Activated CD8-positive, alpha-beta memory T cell treated with anti-CD3 and anti-CD28 coated beads, Interleukin-2, amount 10 ng/mL, durations not matched to agents 7 days and 5 days (primary cell): ENCODE measurements at regions not wholly inside any gene's neighbourhood (a gene's known extent, or its start where the extent isn't known, plus 50 kb on each side); places are given as distances from the start of the nearest gene placed in this dataset.
"Not testable (repeated sequence)": the region's sequence is repeated elsewhere in the genome, so short reads cannot be mapped to it uniquely, and the experiment has no call there.

Source experiments
- ATAC-seq: fragments of 150-1000 bp; cut with Tn5 transposase; one replicate; pipeline ENCODE4 v1.10.0; 2021; ENCODE audit warnings: moderate library complexity
- CTCF ChIA-PET: fragments of 350-600 bp; sonication (Branson Sonifier 250); formaldehyde crosslinking; loops from one replicate; lab custom pipeline; 2021; ENCODE audit warnings: antibody characterized with exemption; lab: Charles Lee
- DNase-seq: peaks from one replicate; pipeline ENCODE4 v3.0.0-alpha.2; 2020
- H3K27ac Mint-ChIP-seq: one replicate; pipeline ENCODE4 v1.8.0; 2021; ENCODE audit warnings: mild to moderate bottlenecking, mixed read lengths
- H3K27me3 Mint-ChIP-seq: one replicate; pipeline ENCODE4 v1.8.0; 2021; ENCODE audit warnings: mixed read lengths
- H3K36me3 Mint-ChIP-seq: one replicate; pipeline ENCODE4 v1.8.0; 2021; ENCODE audit warnings: mild to moderate bottlenecking, mixed read lengths
- H3K4me1 Mint-ChIP-seq: one replicate; pipeline ENCODE4 v1.8.0; 2021; ENCODE audit warnings: mixed read lengths
- H3K4me3 Mint-ChIP-seq: one replicate; pipeline ENCODE4 v1.8.0; 2021; ENCODE audit warnings: mild to moderate bottlenecking, moderate library complexity, mixed read lengths
- H3K9me3 Mint-ChIP-seq: one replicate; pipeline ENCODE4 v1.8.0; 2022; ENCODE audit warnings: low read depth, mixed read lengths

DNA sequence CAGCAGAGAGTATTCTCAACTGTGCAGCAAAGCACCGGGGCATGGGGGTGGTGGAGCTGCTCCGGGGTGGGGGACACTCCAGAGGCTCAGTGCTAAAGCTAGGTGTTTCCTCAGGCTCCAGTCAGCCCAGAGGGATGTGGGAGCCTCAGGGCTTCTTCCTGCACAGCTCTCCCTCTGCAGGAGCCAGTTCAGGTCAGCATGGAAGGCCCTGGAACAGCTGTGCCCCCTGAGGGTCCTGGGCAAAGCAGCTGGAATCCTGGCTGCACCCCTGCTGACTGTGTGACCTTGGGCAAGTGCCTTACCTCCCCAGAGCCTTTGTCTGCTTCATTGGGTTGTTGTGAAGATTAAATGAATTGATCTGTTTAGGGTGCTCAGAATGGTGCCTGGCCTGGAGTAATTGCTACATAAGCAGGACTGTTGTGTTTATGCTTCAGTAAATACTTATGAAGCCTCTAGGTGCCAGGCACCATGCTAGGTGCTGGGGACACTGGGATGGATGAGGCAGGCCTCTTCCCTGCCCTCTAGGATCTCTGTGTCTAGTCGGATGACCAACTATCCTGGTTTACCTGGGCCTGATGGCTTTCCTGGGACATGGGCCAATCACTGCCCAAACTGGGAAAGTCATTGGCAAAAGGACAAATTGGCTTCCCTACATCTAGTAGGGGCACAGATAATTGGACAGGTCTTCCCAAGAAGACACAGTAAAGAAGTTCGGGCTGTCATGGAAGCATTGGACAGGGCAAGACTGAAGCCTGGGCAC, 64.2 kb upstream of the LCTL start:
- CTCF ChIA-PET, result interaction anchor here (1.9 kb wide), 1 partner anchor 11 kb away, joined by 6 read pairs; no protein-coding TSS in a partner anchor
- Mint-ChIP-seq H3K27me3 (peaks cover 2% of the 10 kb centered on the region), H3K36me3 (no peaks in the 10 kb centered on the region), H3K27ac (no peak overlapping the region), H3K4me3 (no peak overlapping the region), H3K9me3 (no peaks in the 10 kb centered on the region), H3K4me1 (no peaks in the 10 kb centered on the region)
- no peak for ATAC-seq
- DNase-seq, result no peak

DNA sequence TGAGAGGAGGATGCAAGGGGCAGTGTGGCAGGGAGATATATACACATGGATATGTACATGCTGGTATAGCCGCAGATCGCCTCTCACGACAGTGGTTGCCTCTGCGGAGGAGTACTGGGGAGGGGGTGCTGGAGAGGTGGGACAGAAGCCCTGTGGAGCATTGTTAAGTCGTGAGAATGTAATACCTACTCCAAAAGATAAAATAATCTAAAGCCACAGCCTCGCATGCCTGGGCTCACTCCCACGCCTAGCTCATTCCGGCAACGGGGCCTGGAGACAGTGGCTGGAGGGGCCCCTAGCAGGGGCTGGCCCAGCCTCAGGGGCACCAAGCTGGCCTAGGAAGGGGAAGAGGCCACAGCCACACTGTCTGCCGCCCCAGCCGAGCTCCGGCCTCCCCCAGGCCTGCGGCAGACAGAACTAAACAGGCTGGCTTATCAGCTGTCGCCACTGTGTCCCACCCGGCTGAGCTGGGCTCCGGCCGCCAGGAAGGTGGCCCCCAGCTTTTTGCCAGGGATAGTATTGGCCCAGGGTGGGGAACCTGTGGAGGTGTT, 65.1 kb upstream of the LCTL start:
- CTCF ChIA-PET, result no interaction called here
- no peak for ATAC-seq
- no peak overlapping the region for H3K27ac Mint-ChIP-seq

DNA sequence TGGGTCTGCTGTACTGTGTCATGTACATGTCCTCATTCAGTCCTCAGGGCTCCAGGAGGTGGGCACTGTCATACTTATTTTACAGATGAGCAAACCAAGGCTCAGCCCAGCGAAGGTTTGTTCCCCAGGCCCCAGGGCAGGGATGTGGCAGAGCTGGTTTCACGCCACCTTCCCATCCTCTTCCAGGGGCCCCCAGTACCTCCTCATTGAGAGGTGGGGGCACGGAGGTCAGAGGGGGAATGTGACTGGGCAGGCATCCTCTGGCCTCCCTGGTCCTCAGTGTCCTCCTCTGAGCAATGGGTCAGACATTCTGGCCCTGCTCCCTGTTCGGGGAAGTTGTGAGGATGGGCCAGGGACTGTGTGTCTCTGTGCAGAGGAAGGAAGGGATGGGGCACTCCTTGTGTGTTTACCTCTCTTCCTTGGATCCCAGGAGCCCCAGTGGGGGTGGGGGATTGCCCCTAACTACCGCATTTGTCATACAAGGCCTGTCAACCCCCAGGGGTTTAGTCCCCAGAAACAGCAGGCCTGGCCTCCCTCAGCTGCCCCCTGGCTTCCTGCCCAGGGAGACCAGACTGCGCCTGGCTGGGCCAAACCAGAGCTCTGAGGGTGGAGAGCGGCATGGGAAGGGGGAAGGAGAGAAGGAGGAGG, 65.9 kb upstream of the LCTL start:
- CTCF ChIA-PET, result no interaction called here
- H3K27me3 Mint-ChIP-seq, result peaks cover 5% of the 10 kb centered on the region
- no peak overlapping the region for H3K4me3 Mint-ChIP-seq
- ATAC-seq (no peak), DNase-seq (no peak)
- H3K27ac Mint-ChIP-seq, result no peak overlapping the region
- no peaks in the 10 kb centered on the region for H3K4me1 Mint-ChIP-seq
- H3K36me3 Mint-ChIP-seq, result no peaks in the 10 kb centered on the region
- H3K9me3 Mint-ChIP-seq, result no peaks in the 10 kb centered on the region

More for the DNA sequence above, 65.1 kb upstream of the LCTL start:
- Mint-ChIP-seq H3K27me3 (peaks cover 5% of the 10 kb centered on the region), H3K36me3 (no peaks in the 10 kb centered on the region), H3K4me1 (no peaks in the 10 kb centered on the region), H3K4me3 (no peak overlapping the region), H3K9me3 (no peaks in the 10 kb centered on the region)
- DNase-seq, result no peak

DNA sequence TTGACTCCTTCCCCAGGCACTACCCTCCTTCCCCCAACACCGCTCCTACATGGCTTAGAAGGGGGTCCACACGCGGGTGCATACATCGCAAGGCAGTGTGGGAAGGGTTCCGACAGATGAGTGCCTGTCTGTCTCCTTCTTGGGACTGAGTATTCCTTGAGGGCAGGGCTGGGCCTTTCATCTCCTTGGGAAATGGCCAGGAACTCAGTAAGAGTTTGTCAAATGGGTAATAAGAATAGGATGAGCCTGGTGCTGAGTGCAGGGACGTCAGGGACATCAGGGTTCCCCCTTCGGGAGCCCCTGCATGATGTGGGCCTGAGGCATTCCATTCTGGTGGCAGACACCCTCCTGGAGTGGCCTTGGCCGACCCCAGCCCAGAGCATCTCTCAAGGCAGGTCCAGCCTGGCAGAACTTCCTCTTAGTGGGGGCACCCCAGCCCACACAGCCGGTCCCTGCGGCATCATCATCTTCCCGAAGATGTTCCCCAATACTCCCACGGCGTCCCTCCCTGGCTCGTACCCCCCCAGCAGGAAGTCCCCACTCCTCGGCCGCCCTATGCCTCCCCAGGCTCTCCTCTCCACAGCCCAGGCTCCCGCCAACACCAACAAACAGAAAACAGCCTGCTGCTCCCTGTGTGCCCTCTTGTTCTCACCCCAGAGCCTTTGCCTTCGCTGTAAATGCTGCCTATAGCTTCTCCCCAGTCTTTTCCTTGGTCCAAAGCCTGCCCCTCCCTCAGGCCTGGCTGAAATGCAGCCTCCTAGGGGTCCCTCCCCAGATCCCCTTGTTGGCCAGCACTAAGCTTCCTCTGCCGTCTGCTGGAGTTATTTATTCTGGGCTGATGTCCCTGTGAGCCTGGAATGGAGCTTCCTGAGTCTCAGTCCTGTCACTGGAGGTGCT, 67.5 kb upstream of the LCTL start:
- peaks cover 6% of the 10 kb centered on the region for H3K4me1 Mint-ChIP-seq
- DNase-seq, result no peak
- no peaks in the 10 kb centered on the region for H3K36me3 Mint-ChIP-seq
- CTCF ChIA-PET, result interaction anchor here (1.0 to 2.9 kb wide), 2 partner anchors 15 to 145 kb away, joined by 3 to 8 read pairs; no protein-coding TSS in a partner anchor
- H3K4me3 Mint-ChIP-seq, result no peak overlapping the region
- ATAC-seq, result no peak
- no peak overlapping the region for H3K27ac Mint-ChIP-seq
- H3K9me3 Mint-ChIP-seq, result no peaks in the 10 kb centered on the region
- H3K27me3 Mint-ChIP-seq, result peaks cover 5% of the 10 kb centered on the region

GRCh38 chr15:66633938-66634250, 68.1 kb upstream of the LCTL start:
- ATAC-seq, result no peak
- DNase-seq, result no peak
- Mint-ChIP-seq H3K27me3 (peaks cover 2% of the 10 kb centered on the region), H3K4me3 (no peak overlapping the region), H3K36me3 (no peaks in the 10 kb centered on the region), H3K9me3 (no peaks in the 10 kb centered on the region), H3K4me1 (peaks cover 10% of the 10 kb centered on the region), H3K27ac (no peak overlapping the region)
- CTCF ChIA-PET, result interaction anchor here (2.9 kb wide), 1 partner anchor 15 kb away, joined by 8 read pairs; no protein-coding TSS in a partner anchor

GRCh38 chr15:66634540-66634939, 67.5 kb upstream of the SMAD6 start:
- Mint-ChIP-seq H3K36me3 (no peaks in the 10 kb centered on the region), H3K4me3 (no peak overlapping the region), H3K4me1 (peaks cover 10% of the 10 kb centered on the region), H3K9me3 (no peaks in the 10 kb centered on the region), H3K27ac (no peak overlapping the region), H3K27me3 (peaks cover 2% of the 10 kb centered on the region)
- ATAC-seq, result no peak
- CTCF ChIA-PET, result interaction anchor here (2.9 kb wide), 1 partner anchor 16 kb away, joined by 8 read pairs; no protein-coding TSS in a partner anchor
- no peak for DNase-seq

- Mint-ChIP-seq H3K27me3 (peaks cover 2% of the 10 kb centered on the region), H3K4me1 (peaks cover 10% of the 10 kb centered on the region), H3K36me3 (no peaks in the 10 kb centered on the region), H3K27ac (no peak overlapping the region), H3K4me3 (no peak overlapping the region), H3K9me3 (no peaks in the 10 kb centered on the region)
- no peak for ATAC-seq
- no peak for DNase-seq
- CTCF ChIA-PET, result interaction anchor here (2.9 kb wide), 1 partner anchor 16 kb away, joined by 8 read pairs; no protein-coding TSS in a partner anchor
Measured at GRCh38 chr15:66635006-66635405, 67.0 kb upstream of the SMAD6 start.

DNA sequence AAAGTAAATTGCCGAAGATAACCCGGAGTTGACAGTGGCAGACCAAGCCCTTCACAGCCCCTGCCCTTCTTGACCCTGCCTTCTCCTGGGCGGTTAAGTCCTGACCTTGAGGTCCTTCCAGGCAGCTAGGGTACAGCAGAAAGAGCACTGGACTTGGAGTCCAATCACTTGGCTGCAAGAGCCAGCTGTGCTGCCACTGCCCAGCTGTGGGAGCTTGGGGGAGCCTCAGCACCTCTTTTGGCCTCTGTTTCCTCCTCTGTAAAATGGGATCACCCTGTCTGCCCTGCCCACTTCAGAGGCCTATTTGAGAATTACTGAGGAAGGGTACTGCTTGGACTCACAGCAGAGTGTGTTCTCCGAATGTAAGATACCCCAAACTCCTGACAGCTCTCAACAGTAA, 66.2 kb upstream of the SMAD6 start:
- CTCF ChIA-PET, result interaction anchor here (2.9 kb wide), 1 partner anchor 17 kb away, joined by 8 read pairs; no protein-coding TSS in a partner anchor
- H3K4me3 Mint-ChIP-seq, result no peak overlapping the region
- H3K27ac Mint-ChIP-seq, result no peak overlapping the region

DNA sequence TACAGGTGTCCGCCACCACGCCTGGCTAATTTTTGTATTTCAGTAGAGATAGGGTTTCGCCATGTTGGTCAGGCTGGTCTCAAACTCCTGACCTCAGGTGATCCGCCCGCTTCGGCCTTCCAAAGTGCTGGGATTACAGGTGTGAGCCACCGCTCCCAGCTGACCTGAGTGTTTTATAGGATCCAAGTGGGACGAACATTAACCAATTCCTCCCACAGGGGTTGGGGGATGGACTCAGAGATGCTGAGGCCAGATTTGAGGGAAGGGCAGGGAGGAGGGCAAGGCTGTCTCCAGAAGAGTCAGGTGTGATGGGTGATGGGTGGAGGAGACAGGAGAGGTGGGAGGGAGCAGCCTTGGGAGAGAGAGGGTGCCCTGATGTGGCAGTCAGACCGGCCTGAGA, 65.0 kb upstream of the SMAD6 start:
- H3K27me3 Mint-ChIP-seq, H3K4me3 Mint-ChIP-seq, ATAC-seq, DNase-seq, H3K27ac Mint-ChIP-seq, H3K36me3 Mint-ChIP-seq, H3K9me3 Mint-ChIP-seq: not testable (repeated sequence)
- H3K4me1 Mint-ChIP-seq, result peaks cover 10% of the 10 kb centered on the region
- CTCF ChIA-PET, result interaction anchor here (1.1 kb wide), 1 partner anchor 214 kb away, joined by 4 read pairs; no protein-coding TSS in a partner anchor

More for the DNA sequence above, 66.2 kb upstream of the SMAD6 start:
- ATAC-seq, result no peak
- H3K36me3 Mint-ChIP-seq, result no peaks in the 10 kb centered on the region
- H3K4me1 Mint-ChIP-seq, result peaks cover 10% of the 10 kb centered on the region
- H3K27me3 Mint-ChIP-seq, result peaks cover 2% of the 10 kb centered on the region
- no peaks in the 10 kb centered on the region for H3K9me3 Mint-ChIP-seq
- no peak for DNase-seq

- peak; percentile 68 for DNase-seq
- H3K4me1 Mint-ChIP-seq, result peaks cover 10% of the 10 kb centered on the region
Measured at GRCh38 chr15:66638377-66638776, 63.7 kb upstream of the SMAD6 start.

GRCh38 chr15:66641485-66642315, 60.3 kb upstream of the SMAD6 start:
- ATAC-seq (no peak), DNase-seq (no peak)
- Mint-ChIP-seq H3K27me3 (no peaks in the 10 kb centered on the region), H3K9me3 (no peaks in the 10 kb centered on the region), H3K27ac (no peak overlapping the region), H3K4me3 (no peak overlapping the region), H3K4me1 (peaks cover 10% of the 10 kb centered on the region), H3K36me3 (no peaks in the 10 kb centered on the region)
- CTCF ChIA-PET, result no interaction called here

More at GRCh38 chr15:66638377-66638776, 63.7 kb upstream of the SMAD6 start:
- Mint-ChIP-seq H3K4me3 (no peak overlapping the region), H3K9me3 (no peaks in the 10 kb centered on the region), H3K27ac (no peak overlapping the region), H3K27me3 (peaks cover 2% of the 10 kb centered on the region), H3K36me3 (no peaks in the 10 kb centered on the region)
- peak; percentile 96 for ATAC-seq
- CTCF ChIA-PET, result interaction anchor here (0.9 to 1.7 kb wide), 4 partner anchors 10 to 36 kb away, joined by 3 to 13 read pairs (median 5); no protein-coding TSS in a partner anchor

DNA sequence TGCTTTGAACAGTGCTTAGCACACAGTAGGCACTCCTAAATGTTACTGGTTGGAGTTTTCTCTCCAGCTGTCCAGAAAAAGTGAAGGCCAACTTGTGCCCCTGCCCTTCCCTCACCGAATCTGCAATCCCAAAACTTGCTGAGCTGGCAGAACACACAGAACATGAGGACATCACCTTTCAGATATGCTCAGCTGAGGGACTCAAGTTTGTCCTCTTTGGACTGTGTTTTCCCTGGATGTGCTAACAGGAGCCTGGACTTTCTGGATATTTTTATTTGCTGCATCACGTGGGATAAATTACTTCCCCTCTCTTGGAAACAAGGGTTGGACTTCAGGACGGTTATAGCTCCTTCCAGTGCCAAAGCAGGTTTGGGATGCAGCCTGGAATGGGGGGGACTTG, 59.5 kb upstream of the SMAD6 start:
- DNase-seq, result no peak
- no peak overlapping the region for H3K27ac Mint-ChIP-seq
- H3K9me3 Mint-ChIP-seq, result no peaks in the 10 kb centered on the region
- no peak for ATAC-seq
- no peaks in the 10 kb centered on the region for H3K36me3 Mint-ChIP-seq
- H3K27me3 Mint-ChIP-seq, result no peaks in the 10 kb centered on the region
- CTCF ChIA-PET, result no interaction called here
- peaks cover 10% of the 10 kb centered on the region for H3K4me1 Mint-ChIP-seq
- H3K4me3 Mint-ChIP-seq, result no peak overlapping the region
